H9 (cell line): ENCODE measurements at regions not wholly inside any gene's neighbourhood (a gene's known extent, or its start where the extent isn't known, plus 50 kb on each side); places are given as distances from the start of the nearest gene placed in this dataset.

Experiments used
- DNase-seq: peaks from one replicate; pipeline ENCODE4 v3.0.0-alpha.2; 2017
- H2AFZ ChIP-seq: one replicate; pipeline ENCODE4 v1.6.1; 2013; ENCODE audit warnings: mild to moderate bottlenecking, low read length, control low read depth, moderate library complexity
- H2AK5ac ChIP-seq: 2 replicates; pipeline ENCODE4 v1.6.1; 2013; ENCODE audit warnings: low read length, control low read depth, mixed read lengths; ENCODE audit not compliant: insufficient read length
- H2BK120ac ChIP-seq: one replicate; pipeline ENCODE4 v1.6.1; 2013; ENCODE audit warnings: low read depth, mild to moderate bottlenecking, low read length, control low read depth, inconsistent platforms; ENCODE audit not compliant: poor library complexity, severe bottlenecking
- H2BK12ac ChIP-seq: 2 replicates; pipeline ENCODE4 v1.6.1; 2013; ENCODE audit warnings: low read length, control low read depth, mixed read lengths, low read depth; ENCODE audit not compliant: insufficient read length
- H2BK15ac ChIP-seq: 2 replicates; pipeline ENCODE4 v1.6.1; 2013; ENCODE audit warnings: low read depth, low read length, control low read depth
- H2BK20ac ChIP-seq: one replicate; pipeline ENCODE4 v1.6.1; 2013; ENCODE audit warnings: low read depth, mild to moderate bottlenecking, low read length, control low read depth, inconsistent platforms; ENCODE audit not compliant: poor library complexity, severe bottlenecking
- H2BK5ac ChIP-seq: 2 replicates; pipeline ENCODE4 v1.6.1; 2013; ENCODE audit warnings: low read length, control low read depth, mixed read lengths; ENCODE audit not compliant: insufficient read length
- H3K14ac ChIP-seq: 2 replicates; pipeline ENCODE4 v1.6.1; 2013; ENCODE audit warnings: low read length, control low read depth; ENCODE audit not compliant: insufficient read depth
- H3K18ac ChIP-seq: 2 replicates; pipeline ENCODE4 v1.6.1; 2013; ENCODE audit warnings: low read depth, mild to moderate bottlenecking, mixed read lengths, low read length, control low read depth; ENCODE audit not compliant: insufficient read length
- H3K23ac ChIP-seq: 2 replicates; pipeline ENCODE4 v1.6.1; 2013; ENCODE audit warnings: low read length, control low read depth, mixed read lengths, low read depth; ENCODE audit not compliant: insufficient read length
- H3K23me2 ChIP-seq: 2 replicates; pipeline ENCODE4 v1.6.1; 2013; ENCODE audit warnings: low read depth, mild to moderate bottlenecking, mixed read lengths, low read length, control low read depth; ENCODE audit not compliant: insufficient read length, poor library complexity, severe bottlenecking
- H3K27ac ChIP-seq: 2 replicates; pipeline ENCODE4 v1.5.1; 2013; ENCODE audit warnings: low read length, control low read depth, mixed read lengths, low read depth; ENCODE audit not compliant: insufficient read length
- H3K27me3 ChIP-seq: 2 replicates; pipeline ENCODE4 v1.6.1; 2013; ENCODE audit warnings: low read length, control low read depth, inconsistent platforms; ENCODE audit not compliant: insufficient read depth
- H3K4ac ChIP-seq: 2 replicates; pipeline ENCODE4 v1.6.1; 2013; ENCODE audit warnings: low read depth, mild to moderate bottlenecking, control low read depth, inconsistent platforms, low read length, moderate library complexity
- H3K4me1 ChIP-seq: 2 replicates; pipeline ENCODE4 v1.6.1; 2013; ENCODE audit warnings: low read length, control low read depth, inconsistent platforms; ENCODE audit not compliant: insufficient read depth
- H3K4me2 ChIP-seq: 2 replicates; pipeline ENCODE4 v1.6.1; 2013; ENCODE audit warnings: low read length, control low read depth, mixed read lengths; ENCODE audit not compliant: insufficient read length, insufficient read depth
- H3K56ac ChIP-seq: 2 replicates; pipeline ENCODE4 v1.6.1; 2013; ENCODE audit warnings: low read depth, mild to moderate bottlenecking, mixed read lengths, low read length, control low read depth; ENCODE audit not compliant: insufficient read length
- H3K79me1 ChIP-seq: 2 replicates; pipeline ENCODE4 v1.6.1; 2013; ENCODE audit warnings: low read depth, mild to moderate bottlenecking, moderate library complexity, low read length, control low read depth, inconsistent platforms; ENCODE audit not compliant: insufficient read depth, poor library complexity, severe bottlenecking
- H3K79me2 ChIP-seq: 2 replicates; pipeline ENCODE4 v1.6.1; 2013; ENCODE audit warnings: low read length, control low read depth, inconsistent platforms; ENCODE audit not compliant: insufficient read depth
- H3K9ac ChIP-seq: 2 replicates; pipeline ENCODE4 v1.6.1; 2013; ENCODE audit warnings: low read length, control low read depth, mixed read lengths; ENCODE audit not compliant: insufficient read length; ENCODE audit errors: extremely low read depth
- H3K9me3 ChIP-seq: one replicate; pipeline ENCODE4 v1.6.1; 2013; ENCODE audit warnings: low read depth, low read length, inconsistent platforms; ENCODE audit not compliant: control insufficient read depth
- H3T11ph ChIP-seq: one replicate; pipeline ENCODE4 v1.6.1; 2013; ENCODE audit warnings: mild to moderate bottlenecking, low read length, control low read depth, inconsistent platforms
- H4K20me1 ChIP-seq: one replicate; pipeline ENCODE4 v1.6.1; 2013; ENCODE audit not compliant: control insufficient read depth, insufficient read length, insufficient read depth
- H4K5ac ChIP-seq: 2 replicates; pipeline ENCODE4 v1.6.1; 2013; ENCODE audit warnings: low read depth, mild to moderate bottlenecking, mixed read lengths, low read length, control low read depth; ENCODE audit not compliant: insufficient read length
- H4K8ac ChIP-seq: replicated peaks from 2 replicates; pipeline ENCODE4 v1.6.1; 2013; ENCODE audit warnings: low read length, control low read depth, mixed read lengths, low read depth; ENCODE audit not compliant: insufficient read length
- H4K91ac ChIP-seq: 2 replicates; pipeline ENCODE4 v1.6.1; 2013; ENCODE audit warnings: low read depth, mild to moderate bottlenecking, moderate library complexity, mixed read lengths, low read length, control low read depth; ENCODE audit not compliant: insufficient read length
- H3K27ac Mint-ChIP-seq, 3 experiments: 2 replicates in 2 of 3; 3 replicates in 1 of 3; pipeline ENCODE4 v1.8.0; 2020 to 2021; ENCODE audit warnings: mixed read lengths in 3 of 3, mild to moderate bottlenecking in 1 of 3, moderate library complexity in 1 of 3
- H3K27me3 Mint-ChIP-seq: 2 replicates; pipeline ENCODE4 v1.8.0; 2021; ENCODE audit warnings: low read depth, mild to moderate bottlenecking, moderate library complexity, mixed read lengths
- H3K36me3 Mint-ChIP-seq, 3 experiments: 2 replicates in 2 of 3; 3 replicates in 1 of 3; pipeline ENCODE4 v1.8.0; 2020 to 2021; ENCODE audit warnings: low read depth in 3 of 3, mixed read lengths in 3 of 3; ENCODE audit not compliant: insufficient read depth in 1 of 3
- H3K4me1 Mint-ChIP-seq, 2 experiments: 2 replicates each; pipeline ENCODE4 v1.8.0; 2020; ENCODE audit warnings: mixed read lengths in 2 of 2
- H3K4me3 Mint-ChIP-seq, 2 experiments: 2 replicates in 1 of 2; 3 replicates in 1 of 2; pipeline ENCODE4 v1.8.0; 2020 to 2021; ENCODE audit warnings: mild to moderate bottlenecking in 2 of 2, mixed read lengths in 2 of 2, moderate library complexity in 1 of 2
- H3K9me3 Mint-ChIP-seq, 2 experiments: 2 replicates in 1 of 2; 3 replicates in 1 of 2; pipeline ENCODE4 v1.8.0; 2020; ENCODE audit warnings: mild to moderate bottlenecking in 2 of 2, mixed read lengths in 2 of 2, moderate library complexity in 1 of 2
- WGBS: extraction: QIAGEN DNeasy Blood & Tissue Kit; methylation state at CpG from one replicate; pipeline ENCODE4 v1.1.7; 2013; ENCODE audit warnings: missing lambda C conversion rate, low lambda C conversion rate, mixed read lengths; ENCODE audit not compliant: insufficient read length; ENCODE audit errors: extremely low coverage; 5-methylcytosine and 5-hydroxymethylcytosine counted together
- TF ChIP-seq, protein P1 (sequence below): fragments of 200-600 bp; sonication (generic); conservative IDR thresholded peaks from 3 replicates; pipeline ENCODE4 v1.8.0; 2021; ENCODE audit warnings: antibody characterized with exemption, mild to moderate bottlenecking

DNA sequence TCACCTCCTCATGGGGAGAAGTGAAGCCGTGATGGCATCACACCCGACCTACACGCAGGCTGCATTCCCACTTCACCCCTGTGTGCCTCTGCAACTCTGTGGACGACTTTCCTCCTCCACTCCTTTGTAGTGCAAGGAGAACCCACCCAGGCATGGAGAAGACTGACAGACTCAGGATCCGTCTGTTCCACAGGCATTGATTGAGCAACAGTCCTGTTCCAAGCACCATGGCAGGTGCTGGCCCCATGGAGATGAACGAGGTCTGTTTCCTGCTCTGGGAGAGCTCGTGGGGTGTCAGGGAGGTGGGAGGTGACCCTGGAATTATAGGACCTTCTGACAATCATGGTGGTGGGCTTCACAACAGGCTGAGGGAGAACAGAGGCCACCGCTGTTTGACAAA, 284.7 kb upstream of the HDAC4 start:
- Histone ChIP-seq H3K27me3 (no peaks in the 10 kb centered on the region), H4K5ac (no peak overlapping the region), H4K91ac (no peak overlapping the region), H3K79me1 (no peaks in the 10 kb centered on the region), H3K4ac (no peak overlapping the region), H3K4me1 (no peaks in the 10 kb centered on the region), H3K27ac (no peak overlapping the region), H2BK20ac (no peak overlapping the region), H3K14ac (no peak overlapping the region), H3T11ph (no peak overlapping the region), H3K56ac (no peak overlapping the region), H2BK15ac (no peak overlapping the region), H2BK120ac (no peak overlapping the region), H3K79me2 (no peaks in the 10 kb centered on the region), H2AK5ac (no peak overlapping the region), H3K23me2 (no peaks in the 10 kb centered on the region), H4K8ac (no peak overlapping the region), H2BK12ac (no peak overlapping the region), H3K9me3 (no peaks in the 10 kb centered on the region), H2AFZ (no peak overlapping the region), H4K20me1 (no peaks in the 10 kb centered on the region), H3K23ac (no peak overlapping the region), H3K9ac (no peak overlapping the region), H2BK5ac (no peak overlapping the region), H3K18ac (no peak overlapping the region), H3K4me2 (no peak overlapping the region)
- Mint-ChIP-seq H3K27ac (no peak overlapping the region), H3K4me3 (no peak overlapping the region), H3K36me3 (no peaks in the 10 kb centered on the region), H3K4me1 (peaks cover 7 to 10% of the 10 kb centered on the region in 2 experiments), H3K9me3 (peaks cover 0 to 2% of the 10 kb centered on the region in 2 experiments; a peak in 2 of 5 replicates), H3K27me3 (peaks cover 13% of the 10 kb centered on the region)
- TF ChIP-seq, protein P1, sequence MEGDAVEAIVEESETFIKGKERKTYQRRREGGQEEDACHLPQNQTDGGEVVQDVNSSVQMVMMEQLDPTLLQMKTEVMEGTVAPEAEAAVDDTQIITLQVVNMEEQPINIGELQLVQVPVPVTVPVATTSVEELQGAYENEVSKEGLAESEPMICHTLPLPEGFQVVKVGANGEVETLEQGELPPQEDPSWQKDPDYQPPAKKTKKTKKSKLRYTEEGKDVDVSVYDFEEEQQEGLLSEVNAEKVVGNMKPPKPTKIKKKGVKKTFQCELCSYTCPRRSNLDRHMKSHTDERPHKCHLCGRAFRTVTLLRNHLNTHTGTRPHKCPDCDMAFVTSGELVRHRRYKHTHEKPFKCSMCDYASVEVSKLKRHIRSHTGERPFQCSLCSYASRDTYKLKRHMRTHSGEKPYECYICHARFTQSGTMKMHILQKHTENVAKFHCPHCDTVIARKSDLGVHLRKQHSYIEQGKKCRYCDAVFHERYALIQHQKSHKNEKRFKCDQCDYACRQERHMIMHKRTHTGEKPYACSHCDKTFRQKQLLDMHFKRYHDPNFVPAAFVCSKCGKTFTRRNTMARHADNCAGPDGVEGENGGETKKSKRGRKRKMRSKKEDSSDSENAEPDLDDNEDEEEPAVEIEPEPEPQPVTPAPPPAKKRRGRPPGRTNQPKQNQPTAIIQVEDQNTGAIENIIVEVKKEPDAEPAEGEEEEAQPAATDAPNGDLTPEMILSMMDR = no peak
- WGBS = no CpG with 5 or more reads among the region's 8 CpGs
- no peak for DNase-seq
